A172 (cell line): ENCODE measurements at regions not wholly inside any gene's neighbourhood (a gene's known extent, or its start where the extent isn't known, plus 50 kb on each side); places are given as distances from the start of the nearest gene placed in this dataset.

Experiments
- DNase-seq: peaks from one replicate; pipeline ENCODE4 v3.0.0-alpha.2; 2015; ENCODE audit warnings: low spot score

- no peak for DNase-seq
Observed at GRCh38 chr16:17804857-17805256, 334.1 kb upstream of the XYLT1 start.

GRCh38 chr16:17803625-17804410 is 333.1 kb upstream of the XYLT1 start:
- DNase-seq: no peak

GRCh38 chr16:17802571-17802970 is 331.8 kb upstream of the XYLT1 start:
- no peak for DNase-seq

GRCh38 chr16:17801068-17801467 is 330.3 kb upstream of the XYLT1 start:
- no peak for DNase-seq

- no peak for DNase-seq
Observed at GRCh38 chr16:17798716-17799115, 328.0 kb upstream of the XYLT1 start.

- no peak for DNase-seq
Observed at GRCh38 chr16:17793354-17793753, 322.6 kb upstream of the XYLT1 start.

GRCh38 chr16:17784073-17784472 is 313.3 kb upstream of the XYLT1 start:
- no peak for DNase-seq

GRCh38 chr16:17780181-17780580 is 309.4 kb upstream of the XYLT1 start:
- DNase-seq: no peak

- no peak for DNase-seq
Observed at GRCh38 chr16:17777408-17777863, 306.7 kb upstream of the XYLT1 start.

- DNase-seq: no peak
Observed at GRCh38 chr16:17776888-17777287, 306.1 kb upstream of the XYLT1 start.

- no peak for DNase-seq
Observed at GRCh38 chr16:17776465-17776864, 305.7 kb upstream of the XYLT1 start.

- DNase-seq: no peak
Observed at GRCh38 chr16:17775061-17775460, 304.3 kb upstream of the XYLT1 start.

- no peak for DNase-seq
Observed at GRCh38 chr16:17773698-17774101, 302.9 kb upstream of the XYLT1 start.

- no peak for DNase-seq
Observed at GRCh38 chr16:17770104-17770503, 299.3 kb upstream of the XYLT1 start.

- DNase-seq: no peak
Observed at GRCh38 chr16:17769065-17769464, 298.3 kb upstream of the XYLT1 start.

GRCh38 chr16:17768257-17768656 is 297.5 kb upstream of the XYLT1 start:
- no peak for DNase-seq

GRCh38 chr16:17766012-17766411 is 295.3 kb upstream of the XYLT1 start:
- DNase-seq: no peak

GRCh38 chr16:17759451-17760390 is 289.0 kb upstream of the XYLT1 start:
- DNase-seq: no peak

GRCh38 chr16:17757808-17758207 is 287.0 kb upstream of the XYLT1 start:
- no peak for DNase-seq

GRCh38 chr16:17755158-17755557 is 284.4 kb upstream of the XYLT1 start:
- DNase-seq: no peak

GRCh38 chr16:17753434-17753833 is 282.7 kb upstream of the XYLT1 start:
- DNase-seq: no peak

GRCh38 chr16:17749706-17750105 is 278.9 kb upstream of the XYLT1 start:
- DNase-seq: no peak
